HuH-7 (cell line): ENCODE measurements at regions not wholly inside any gene's neighbourhood (a gene's known extent, or its start where the extent isn't known, plus 50 kb on each side); places are given as distances from the start of the nearest gene placed in this dataset.

Experiments
- DNase-seq: peaks from one replicate; pipeline ENCODE4 v3.0.0; 2011; ENCODE audit warnings: low spot score

DNA sequence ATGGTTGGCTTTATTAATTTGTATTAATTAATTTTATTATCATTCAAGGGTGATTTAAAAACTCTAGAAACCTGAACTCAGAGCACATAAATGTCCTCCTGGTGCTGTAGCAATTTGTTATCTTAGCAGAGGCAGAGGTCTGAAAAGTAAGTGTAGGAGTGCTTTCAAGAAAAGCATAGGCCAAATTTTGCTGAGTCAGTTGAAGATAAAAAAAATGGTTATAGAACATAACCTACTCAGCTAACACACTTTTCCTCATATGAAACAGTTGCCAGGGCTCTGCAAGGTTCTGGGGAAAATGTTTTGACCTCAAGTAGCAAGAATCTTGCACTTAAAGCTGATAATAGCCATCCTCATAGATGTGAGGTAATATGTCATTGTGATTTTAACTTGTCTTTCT is 53.5 kb upstream of the CHODL start:
- no peak for DNase-seq

DNA sequence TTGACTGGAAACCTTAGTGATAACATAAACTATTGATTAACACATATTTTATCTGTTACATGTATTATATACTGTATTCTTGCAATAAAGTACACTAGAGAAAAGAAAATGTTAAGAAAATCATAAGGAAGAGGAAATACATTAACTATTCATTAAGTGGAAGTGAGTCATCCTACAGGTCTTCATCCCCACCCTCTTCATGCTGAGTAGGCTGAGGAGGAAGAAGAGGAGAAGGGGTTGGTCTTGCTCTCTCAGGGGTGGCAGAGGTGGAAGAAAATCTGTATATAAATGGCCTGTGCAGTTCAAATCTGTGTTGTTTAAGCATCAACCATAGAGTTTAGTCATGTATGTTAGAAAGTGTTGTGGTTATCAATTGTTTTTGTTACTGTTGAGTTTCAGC is 66.1 kb upstream of the CHODL start:
- no peak for DNase-seq

DNA sequence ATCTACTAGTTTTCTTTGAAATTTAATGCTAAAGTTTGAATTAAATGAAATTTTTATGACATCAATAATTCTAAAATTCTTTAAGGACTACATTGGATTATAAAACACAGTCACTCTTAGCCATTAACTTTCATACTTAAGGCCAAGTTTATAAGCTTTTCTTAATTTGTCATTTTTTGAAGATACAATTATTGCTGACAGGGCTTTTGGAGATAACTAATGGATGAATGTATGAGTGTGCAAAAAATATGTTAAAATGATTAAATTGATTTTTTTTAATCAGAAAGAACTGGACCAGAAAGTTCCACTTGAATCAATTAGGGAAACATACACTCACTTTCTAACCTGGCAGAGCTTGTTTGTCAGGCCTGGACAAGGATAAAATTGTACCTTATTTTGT is 70.3 kb upstream of the CHODL start:
- no peak for DNase-seq

DNA sequence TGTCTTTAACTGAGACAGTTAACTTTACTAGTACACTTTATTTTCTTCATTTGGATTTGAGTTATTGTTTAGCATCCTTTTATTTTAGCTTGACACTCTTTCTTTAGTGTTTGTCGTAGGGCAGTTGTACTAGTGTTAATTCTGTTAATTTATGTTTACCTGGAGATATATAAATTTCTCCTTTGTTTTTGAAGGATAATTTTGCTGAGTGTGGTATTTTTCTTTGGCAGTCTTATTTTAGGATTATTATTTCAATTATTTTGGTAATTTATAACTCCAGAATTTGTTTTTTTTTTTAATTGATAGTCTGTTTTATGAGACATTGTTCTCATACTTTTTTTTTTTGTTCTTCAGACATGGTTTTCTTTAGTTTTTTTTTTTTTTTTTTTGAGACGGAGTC is 73.8 kb upstream of the CHODL start:
- no peak for DNase-seq

DNA sequence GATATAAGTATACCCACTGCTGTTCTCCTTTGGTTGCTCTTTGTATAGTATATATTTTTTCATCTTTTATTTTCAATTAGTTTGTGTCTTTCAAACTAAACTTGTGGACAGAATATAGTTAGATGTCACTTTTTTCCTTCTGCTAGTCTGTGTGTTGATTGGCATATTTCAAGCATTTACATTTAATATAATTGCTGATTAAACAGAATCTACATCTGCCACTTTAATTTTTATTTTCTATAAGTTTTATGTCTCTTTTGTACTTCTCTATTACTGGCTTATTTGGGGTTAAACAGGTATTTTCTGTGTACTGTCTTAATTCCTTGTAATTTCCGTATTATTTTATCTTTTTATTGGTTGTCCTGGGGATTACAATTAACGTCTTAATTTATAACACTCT is 74.4 kb upstream of the CHODL start:
- DNase-seq = no peak

DNA sequence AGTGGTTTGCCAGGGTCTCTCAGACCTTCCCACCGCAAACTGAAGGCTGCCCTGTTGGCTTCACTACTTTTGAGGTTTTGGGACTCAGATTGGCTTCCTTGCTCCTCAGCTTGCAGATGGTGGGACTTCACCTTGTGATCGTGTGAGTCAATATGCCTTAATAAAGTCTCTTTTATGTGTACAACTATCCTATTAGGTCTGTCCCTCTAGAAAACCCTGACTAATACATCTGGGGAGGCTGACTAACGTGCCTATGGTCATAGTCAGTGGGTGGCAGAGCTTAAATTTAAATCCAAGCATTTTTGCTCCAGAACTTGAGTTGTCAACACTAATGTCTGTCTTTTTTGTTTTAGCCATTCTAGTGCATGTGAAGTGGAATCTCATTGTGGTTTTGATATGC is 76.5 kb upstream of the CHODL start:
- no peak for DNase-seq

DNA sequence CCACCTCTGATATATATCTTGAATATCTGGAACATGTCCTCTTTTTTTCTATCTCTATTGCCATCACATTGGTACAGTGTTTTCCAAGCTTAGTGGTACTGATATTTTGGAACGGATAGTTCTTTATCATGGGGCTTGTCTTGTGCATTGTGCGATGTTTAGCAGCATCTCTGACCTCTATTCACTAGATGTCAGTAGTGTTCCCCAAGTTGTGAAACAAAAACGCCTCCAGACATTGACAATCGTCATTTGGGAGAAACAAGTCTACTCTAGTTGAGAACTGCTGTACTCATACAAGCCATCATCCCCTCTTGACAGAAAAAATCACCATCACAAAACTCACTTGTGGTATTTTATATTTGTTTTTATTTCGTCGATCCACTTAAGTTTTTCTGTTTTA is 79.7 kb upstream of the CHODL start:
- peak; percentile 4 for DNase-seq

DNA sequence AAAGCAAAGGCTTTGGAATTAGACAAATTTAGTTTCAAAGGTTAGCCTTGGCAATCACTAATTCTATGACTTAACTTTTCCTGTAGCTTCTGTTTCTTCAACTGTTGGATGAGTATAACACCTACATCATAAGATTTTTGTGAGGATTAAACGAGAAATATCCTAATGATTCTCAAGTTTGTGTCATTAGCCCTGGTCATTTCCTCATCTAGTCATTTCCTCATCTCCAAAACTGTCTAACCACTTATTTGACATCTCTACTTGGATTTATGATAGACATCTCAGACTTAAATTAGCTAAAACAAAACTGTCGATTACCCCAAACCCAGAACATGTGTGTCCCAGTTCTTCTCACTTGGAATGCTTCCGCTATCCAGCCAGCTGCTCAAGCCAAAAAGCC is 80.2 kb upstream of the CHODL start:
- no peak for DNase-seq

DNA sequence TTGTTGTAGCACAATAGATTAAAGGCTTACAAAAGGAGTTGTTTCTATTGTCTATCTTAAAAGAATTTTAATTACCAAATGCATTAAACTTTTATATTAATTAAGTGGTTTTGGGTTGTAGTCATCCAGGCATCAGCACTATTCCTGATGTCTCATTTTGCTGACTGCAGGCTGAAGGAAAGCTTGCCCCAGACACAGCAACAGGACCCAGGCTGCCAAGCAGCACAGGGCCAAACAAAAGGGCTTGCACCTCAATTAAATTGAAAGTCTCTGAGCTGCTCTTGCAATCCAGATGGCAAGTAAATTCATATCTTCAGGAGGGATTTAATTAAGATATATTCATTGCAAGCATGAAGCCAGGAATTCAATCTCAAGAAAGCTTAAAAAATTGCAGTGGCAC is 80.7 kb upstream of the CHODL start:
- no peak for DNase-seq

DNA sequence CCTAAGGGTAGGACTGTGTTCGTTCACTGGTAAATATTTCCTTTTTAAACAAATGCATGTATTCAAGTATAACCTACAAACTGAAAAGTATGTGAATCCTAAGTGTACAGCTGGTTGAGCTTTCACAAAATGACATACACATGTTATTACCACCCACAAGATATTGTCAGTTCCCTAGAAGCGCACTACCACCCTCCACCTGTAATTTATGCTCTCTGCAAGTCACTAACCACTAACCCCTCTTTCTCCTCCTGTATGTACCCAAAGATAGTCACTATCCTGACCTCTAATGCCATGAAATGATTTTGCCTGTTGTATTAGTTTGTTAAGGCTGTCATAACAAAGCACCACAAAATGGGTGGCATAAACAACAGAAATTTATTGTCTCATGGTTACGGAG is 82.8 kb upstream of the CHODL start:
- DNase-seq = no peak

DNA sequence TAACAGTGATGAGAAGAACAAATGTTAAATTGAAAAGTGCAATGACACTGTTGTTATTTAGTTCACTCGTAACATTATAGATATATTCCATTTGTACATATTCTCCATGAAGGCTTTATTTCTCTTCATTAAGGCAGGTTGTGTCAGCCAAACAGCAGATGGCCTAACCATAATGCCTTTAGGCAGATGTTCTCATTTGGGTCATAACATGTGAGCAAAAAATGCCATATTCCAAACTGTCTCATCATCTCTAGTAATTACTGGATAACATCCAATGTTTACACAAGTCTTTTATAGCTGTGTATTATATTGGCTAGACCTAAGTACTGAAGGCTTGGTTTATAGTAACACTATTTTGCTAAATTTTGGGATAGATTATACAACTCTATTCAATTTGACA is 87.2 kb upstream of the CHODL start:
- no peak for DNase-seq

DNA sequence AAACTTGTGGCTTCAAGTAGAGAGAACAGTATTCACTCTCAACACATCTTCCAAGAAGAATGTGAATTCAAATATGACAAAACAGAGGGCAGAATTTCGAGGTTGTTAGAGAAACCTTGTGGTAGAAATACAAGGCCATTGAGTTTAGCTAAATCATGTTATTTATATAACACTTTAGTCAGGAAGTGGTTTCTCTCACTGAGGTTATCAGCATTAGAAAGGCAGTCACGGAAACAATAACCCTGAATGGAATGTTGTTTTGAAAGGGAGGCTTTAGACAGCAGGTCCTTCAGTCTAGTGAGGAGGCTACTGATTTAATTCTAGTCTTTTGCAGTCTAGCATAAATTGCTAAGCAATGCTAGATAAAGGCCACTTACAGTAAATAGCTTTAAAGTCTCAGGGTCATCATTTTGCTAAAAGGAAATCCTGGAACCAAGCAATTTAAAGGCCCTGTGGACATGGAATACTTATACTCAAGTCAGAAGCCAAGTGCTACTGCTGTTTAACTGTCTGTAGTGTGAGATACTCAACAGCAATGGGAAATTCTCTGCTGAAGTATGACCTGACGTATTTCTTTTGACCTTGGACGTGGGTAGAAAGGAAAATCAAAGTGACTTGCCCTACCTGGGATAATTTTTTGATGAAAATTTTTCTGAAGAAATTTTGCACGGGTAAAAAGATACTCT is 89.0 kb upstream of the CHODL start:
- no peak for DNase-seq

DNA sequence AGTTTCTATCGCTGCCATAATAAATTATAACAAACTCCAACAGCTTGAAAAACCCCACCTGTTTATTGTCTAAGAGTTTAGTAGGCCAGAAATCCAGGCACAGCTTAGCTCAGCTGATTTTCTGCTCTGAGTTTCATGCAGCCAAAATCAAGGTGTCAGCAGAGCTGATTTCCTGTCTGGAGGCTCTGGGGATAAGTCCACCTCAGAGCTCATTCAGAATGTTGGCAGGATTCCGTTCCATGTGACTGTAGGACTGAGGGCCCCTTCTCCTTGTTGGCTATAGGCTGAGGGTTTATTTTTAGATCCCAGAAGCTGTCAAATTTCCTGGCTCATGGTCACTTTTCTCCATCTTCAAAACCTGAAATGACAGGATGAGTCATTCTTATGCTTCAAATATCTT is 91.6 kb upstream of the CHODL start:
- no peak for DNase-seq

DNA sequence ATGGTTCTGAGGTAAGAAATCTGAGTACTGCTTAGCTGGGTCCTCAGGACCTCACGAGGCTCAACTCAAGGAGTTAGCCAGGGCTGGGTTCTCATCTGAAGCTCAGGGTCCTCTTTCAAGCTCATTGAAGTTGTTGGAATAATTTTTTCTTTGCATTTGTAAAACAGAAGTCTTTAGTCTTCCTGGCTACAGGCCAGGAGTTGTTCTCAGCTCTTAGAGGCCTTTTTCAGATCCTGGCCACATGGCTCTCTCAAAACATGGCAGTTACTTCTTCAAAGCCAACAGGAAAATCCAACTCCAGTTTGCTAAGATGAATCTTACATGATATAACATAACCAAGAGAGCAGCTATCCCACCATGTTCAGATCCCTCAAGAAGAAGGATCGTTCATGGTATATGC is 92.3 kb upstream of the CHODL start:
- DNase-seq = no peak

DNA sequence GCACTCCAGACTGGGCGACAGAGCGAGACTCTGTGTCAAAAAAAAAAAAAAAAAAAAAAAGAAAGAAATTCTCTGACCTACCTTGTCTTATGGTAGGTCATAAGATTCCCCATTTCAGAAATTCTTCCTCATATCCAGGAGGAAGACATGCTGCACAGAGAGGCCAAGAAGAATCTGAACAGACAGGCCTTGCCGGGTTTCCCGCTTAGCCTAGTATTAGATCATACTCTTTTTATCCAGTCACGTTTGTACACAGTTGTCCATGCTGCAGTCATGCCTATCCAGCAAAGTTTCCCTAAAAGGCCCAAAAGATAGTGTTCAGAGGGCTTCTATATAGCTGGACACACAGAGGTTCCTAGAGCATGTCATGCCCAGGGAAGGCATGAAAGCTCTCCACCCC is 93.6 kb upstream of the CHODL start:
- DNase-seq = no peak

DNA sequence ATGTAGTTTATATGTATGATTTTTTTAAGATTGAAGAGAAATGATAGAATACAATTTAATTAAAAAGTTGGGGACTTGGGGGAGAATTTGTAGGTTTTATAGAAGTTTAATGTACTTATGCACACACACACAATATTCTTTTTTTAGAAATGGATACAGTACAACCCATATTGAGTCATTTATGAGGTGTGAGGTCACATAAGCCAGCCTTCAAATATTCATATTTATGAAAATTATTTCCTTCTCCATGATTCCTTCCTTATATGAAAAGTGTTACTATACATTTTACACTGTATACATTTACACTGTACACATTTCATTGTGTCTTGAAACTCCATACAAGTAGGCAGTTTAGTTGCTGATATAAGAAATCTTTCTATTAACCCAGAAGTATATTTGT is 96.2 kb upstream of the CHODL start:
- DNase-seq = no peak

DNA sequence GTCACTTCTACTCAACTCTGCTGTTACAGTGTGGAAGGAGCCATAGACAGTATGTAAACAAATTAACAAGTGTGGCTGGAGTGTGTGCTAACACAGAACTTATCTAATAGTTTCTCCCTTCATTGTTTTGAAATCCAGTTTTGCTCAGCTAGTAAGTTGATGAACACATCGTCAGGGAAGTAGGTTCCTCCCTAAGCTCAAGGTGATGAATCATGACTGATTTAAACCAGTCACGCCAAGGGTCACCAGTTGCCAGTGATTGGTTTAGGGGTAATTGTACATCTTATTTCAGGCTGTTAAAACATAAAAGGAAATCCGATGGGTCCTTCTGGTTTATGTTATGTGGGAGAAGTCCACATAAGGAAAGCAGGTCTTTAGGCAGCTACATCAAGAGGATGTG is 97.0 kb upstream of the CHODL start:
- no peak for DNase-seq

DNA sequence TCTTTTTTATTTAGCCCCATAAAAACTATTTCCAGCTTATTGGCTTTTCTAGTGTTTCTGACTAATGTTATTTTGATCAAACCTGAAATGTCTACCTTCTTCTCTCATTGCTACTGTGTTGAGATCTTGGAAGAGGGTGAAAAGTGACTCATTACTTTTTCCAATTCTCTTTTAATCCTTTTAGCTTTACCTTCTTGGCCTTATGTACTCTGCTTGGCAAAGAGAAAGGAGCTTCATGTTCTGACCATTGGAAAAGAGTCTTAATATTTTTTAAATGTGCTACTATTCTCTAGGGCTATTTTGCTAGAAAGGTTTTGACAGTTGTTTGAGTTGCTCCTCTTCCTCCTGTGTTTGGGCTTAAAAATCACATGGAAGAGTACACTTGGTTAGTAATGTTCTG is 97.8 kb upstream of the CHODL start:
- DNase-seq = no peak

DNA sequence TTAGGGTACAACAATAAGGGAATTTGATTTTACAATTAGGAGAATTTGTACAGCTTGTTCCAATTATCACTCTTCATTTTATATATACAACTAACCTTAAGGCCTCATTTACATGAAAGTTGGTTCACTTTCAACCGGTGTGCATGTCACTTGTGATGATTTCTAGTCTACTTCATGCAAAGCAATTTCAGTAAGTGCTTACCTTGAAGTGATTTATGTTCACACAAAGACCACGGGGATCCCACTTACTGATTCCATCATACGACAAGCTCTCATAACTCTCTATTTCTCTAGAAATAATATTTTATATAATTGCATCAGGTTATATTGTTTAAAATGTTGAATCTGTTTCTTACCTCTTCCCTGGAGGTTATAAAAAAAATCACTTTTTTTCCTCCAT is 100.3 kb upstream of the CHODL start:
- DNase-seq = no peak

DNA sequence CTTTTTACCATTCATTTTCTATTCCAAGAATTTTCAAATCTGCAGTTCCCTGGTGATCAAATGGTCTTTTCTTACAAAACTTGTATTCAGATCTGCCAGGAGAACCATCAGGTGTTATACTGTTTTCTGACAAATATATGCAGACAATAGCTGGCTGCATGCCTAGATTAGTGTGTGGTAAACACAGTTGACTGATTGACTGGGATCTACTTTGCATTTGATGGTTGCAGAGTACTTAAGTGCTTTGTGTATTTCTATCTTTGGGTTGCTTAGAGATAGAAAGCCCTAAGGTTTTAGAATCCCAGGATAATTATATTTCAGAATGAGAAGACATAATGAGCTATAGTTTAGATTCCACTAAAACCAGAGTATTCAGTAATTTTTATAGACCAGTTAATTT is 102.0 kb upstream of the CHODL start:
- no peak for DNase-seq

DNA sequence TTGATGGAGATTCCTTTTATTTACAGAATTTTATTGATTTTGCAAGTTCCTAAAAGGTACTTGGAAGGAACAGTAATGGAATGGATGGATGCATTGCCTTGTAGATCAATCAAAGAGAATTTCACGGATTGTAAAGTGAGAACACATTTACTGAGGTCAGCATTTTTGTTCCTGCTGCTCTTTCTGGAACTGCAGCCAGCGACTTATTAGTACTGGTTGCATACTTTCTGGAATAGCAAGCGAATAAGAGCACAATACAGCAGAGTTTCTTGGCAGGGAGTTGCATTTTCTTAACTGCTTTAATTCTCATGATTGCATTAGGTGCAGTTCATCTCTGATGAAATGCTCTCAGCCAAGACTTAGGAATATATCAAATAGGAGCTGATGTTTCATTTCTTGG is 106.1 kb upstream of the CHODL start:
- DNase-seq = no peak

DNA sequence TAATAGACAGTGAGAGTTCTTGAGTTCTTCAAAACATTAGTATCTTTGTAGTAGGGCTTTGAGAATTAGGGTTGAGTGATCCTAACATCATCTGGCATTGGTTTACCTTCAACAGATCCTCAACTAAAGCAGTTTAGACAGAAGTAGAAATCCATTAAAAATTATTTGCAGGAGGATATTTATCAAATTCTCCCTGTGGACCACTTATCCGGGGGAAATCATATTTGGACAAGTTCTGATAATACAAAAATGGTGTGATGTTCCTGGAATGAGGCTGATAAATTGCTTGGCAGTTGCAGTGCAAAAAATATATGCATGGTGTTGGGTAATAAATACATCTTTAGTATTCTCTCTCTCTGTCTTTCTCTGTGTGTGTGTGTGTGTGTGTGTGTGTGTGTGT is 115.1 kb upstream of the CHODL start:
- no peak for DNase-seq

DNA sequence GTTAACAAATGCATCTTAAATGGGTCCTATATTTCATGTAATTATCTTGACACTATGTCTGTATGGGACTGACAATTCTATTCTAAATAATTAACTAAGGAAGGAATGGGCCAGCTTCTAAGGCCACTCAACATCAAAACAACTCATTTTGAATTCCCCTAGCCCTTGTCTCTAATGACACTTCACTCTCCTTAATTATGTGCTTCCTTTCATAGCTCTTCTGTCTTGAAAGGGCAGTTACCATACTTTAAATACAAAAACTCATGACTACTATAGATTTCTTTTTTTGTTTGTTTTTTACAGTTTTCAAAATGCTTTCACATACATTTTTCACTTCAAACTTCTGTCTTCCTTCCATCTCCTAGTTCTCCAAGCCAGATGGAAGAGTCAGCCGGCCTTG is 126.1 kb upstream of the CHODL start:
- no peak for DNase-seq

DNA sequence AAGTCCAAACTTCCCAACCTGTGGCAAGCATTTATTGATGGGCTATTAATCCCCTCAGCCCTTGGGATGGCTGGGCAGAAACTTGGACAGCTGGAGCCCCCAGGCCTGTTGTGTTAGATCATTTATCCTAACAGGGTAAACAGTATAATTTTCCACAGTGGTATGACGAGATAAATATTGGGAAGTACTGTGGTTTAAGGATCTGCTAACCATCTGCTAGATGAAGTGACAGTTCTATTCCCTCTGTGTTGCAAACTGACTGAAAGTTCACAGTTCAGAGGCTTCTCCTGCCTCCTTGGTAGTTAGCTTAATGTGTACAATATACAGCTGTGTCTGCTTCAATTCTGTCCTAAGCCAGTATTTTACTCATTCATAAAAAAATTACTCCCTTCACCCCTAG is 127.5 kb upstream of the CHODL start:
- no peak for DNase-seq

DNA sequence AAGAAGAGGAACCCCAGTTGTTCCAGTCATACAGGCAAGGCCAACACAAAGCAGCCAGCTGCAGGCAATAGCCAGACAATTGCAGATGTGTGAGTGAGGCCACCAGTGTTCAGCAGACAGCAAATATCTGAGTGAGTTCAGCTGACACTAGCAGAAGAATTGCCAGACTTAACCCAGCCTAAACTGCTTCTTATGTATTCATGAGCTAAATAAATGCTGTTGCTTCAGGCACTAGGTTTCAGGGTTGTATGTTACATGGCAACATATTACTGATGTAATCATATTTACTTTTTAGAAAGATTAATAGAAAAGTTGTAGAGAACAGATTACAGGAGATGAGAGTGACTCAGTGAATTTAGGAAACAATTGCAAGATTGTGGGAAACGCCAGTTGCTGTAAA is 129.8 kb upstream of the CHODL start:
- no peak for DNase-seq
